ENCODE measurements at regions not wholly inside any gene's neighbourhood (a gene's known extent, or its start where the extent isn't known, plus 50 kb on each side); places are given as distances from the start of the nearest gene placed in this dataset.

- in situ Hi-C loops (cut with HindIII; ENCODE audit: low sequenced_read_pairs), result no loop called here
These were observed 141.7 kb downstream of the NDUFA10 start for GRCh38 chr2:239883326-239884050.

- in situ Hi-C loops (cut with HindIII; ENCODE audit: low sequenced_read_pairs), result no loop called here
These were observed 142.4 kb downstream of the NDUFA10 start for GRCh38 chr2:239882781-239883180.

GRCh38 chr2:239882331-239882732, 142.8 kb downstream of the NDUFA10 start:
- in situ Hi-C loops (cut with HindIII; ENCODE audit: low sequenced_read_pairs), result no loop called here

- in situ Hi-C loops (cut with HindIII; ENCODE audit: low sequenced_read_pairs), result no loop called here
These were observed 143.4 kb downstream of the NDUFA10 start for GRCh38 chr2:239881561-239882320.

GRCh38 chr2:239881031-239881471, 144.1 kb downstream of the NDUFA10 start:
- in situ Hi-C loops (cut with HindIII; ENCODE audit: low sequenced_read_pairs), result no loop called here

GRCh38 chr2:239880396-239880795, 144.7 kb downstream of the NDUFA10 start:
- in situ Hi-C loops (cut with HindIII; ENCODE audit: low sequenced_read_pairs), result no loop called here

GRCh38 chr2:239879423-239880084, 145.6 kb downstream of the NDUFA10 start:
- in situ Hi-C loops (cut with HindIII; ENCODE audit: low sequenced_read_pairs), result no loop called here

GRCh38 chr2:239878686-239879085, 146.5 kb downstream of the NDUFA10 start:
- in situ Hi-C loops (cut with HindIII; ENCODE audit: low sequenced_read_pairs), result no loop called here

- in situ Hi-C loops (cut with HindIII; ENCODE audit: low sequenced_read_pairs), result no loop called here
These were observed 148.2 kb downstream of the NDUFA10 start for GRCh38 chr2:239876948-239877289.

GRCh38 chr2:239876271-239876947, 148.7 kb downstream of the NDUFA10 start:
- in situ Hi-C loops (cut with HindIII; ENCODE audit: low sequenced_read_pairs), result no loop called here

- in situ Hi-C loops (cut with HindIII; ENCODE audit: low sequenced_read_pairs), result no loop called here
These were observed 150.3 kb downstream of the NDUFA10 start for GRCh38 chr2:239874636-239875356.

GRCh38 chr2:239873656-239874635, 151.2 kb downstream of the NDUFA10 start:
- in situ Hi-C loops (cut with HindIII; ENCODE audit: low sequenced_read_pairs), result no loop called here

GRCh38 chr2:239871481-239872435, 153.4 kb downstream of the NDUFA10 start:
- in situ Hi-C loops (cut with HindIII; ENCODE audit: low sequenced_read_pairs), result no loop called here

GRCh38 chr2:239870863-239871262, 154.3 kb downstream of the NDUFA10 start:
- in situ Hi-C loops (cut with HindIII; ENCODE audit: low sequenced_read_pairs), result no loop called here

- in situ Hi-C loops (cut with HindIII; ENCODE audit: low sequenced_read_pairs), result no loop called here
These were observed 154.9 kb downstream of the NDUFA10 start for GRCh38 chr2:239870276-239870675.

- in situ Hi-C loops (cut with HindIII; ENCODE audit: low sequenced_read_pairs), result no loop called here
These were observed 155.6 kb downstream of the NDUFA10 start for GRCh38 chr2:239869272-239870155.

GRCh38 chr2:239868556-239869181, 156.5 kb downstream of the NDUFA10 start:
- in situ Hi-C loops (cut with HindIII; ENCODE audit: low sequenced_read_pairs), result no loop called here
